ENCODE measurements at regions not wholly inside any gene's neighbourhood (a gene's known extent, or its start where the extent isn't known, plus 50 kb on each side); places are given as distances from the start of the nearest gene placed in this dataset.

GRCh38 chr3:181879926-181880325 is 168.2 kb downstream of the SOX2 start:
- TF ChIP-seq CTCF (conservative IDR thresholded peaks at IDR 0.05; ENCODE audit: low read length) (no peak), EZH2phosphoT487 (IDR thresholded peaks at IDR 0.05; ENCODE audit: borderline replicate concordance, low read depth, low read length) (no peak)
